ENCODE measurements at regions not wholly inside any gene's neighbourhood (a gene's known extent, or its start where the extent isn't known, plus 50 kb on each side); places are given as distances from the start of the nearest gene placed in this dataset.
"Not testable (repeated sequence)": the region's sequence is repeated elsewhere in the genome, so short reads cannot be mapped to it uniquely, and the experiment has no call there.

DNA sequence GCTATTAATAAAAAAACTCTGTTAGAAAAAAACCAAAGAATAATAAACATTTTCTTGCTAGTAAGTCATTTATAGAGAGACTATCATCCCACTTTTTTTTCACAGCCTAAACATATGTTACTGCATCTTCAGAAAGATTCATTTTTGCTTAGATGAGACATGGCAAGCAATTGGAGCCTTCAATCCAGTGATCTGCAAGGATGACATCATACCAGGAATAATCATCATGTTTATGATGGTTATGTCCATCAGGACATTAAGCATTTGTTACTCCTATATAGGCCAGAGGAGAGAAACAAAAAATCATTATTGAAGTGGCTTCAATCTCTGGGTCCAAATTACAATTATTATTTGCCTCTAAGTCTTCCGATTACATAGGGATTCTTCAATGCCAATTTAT is 626.3 kb upstream of the CCNG1 start:
- H3K4me3 ChIP-seq (replicated peaks in 1 of 2; ENCODE audit: low read depth in 2 of 2, low read length in 2 of 2) = no peak overlapping the region
- TF ChIP-seq, protein P1, sequence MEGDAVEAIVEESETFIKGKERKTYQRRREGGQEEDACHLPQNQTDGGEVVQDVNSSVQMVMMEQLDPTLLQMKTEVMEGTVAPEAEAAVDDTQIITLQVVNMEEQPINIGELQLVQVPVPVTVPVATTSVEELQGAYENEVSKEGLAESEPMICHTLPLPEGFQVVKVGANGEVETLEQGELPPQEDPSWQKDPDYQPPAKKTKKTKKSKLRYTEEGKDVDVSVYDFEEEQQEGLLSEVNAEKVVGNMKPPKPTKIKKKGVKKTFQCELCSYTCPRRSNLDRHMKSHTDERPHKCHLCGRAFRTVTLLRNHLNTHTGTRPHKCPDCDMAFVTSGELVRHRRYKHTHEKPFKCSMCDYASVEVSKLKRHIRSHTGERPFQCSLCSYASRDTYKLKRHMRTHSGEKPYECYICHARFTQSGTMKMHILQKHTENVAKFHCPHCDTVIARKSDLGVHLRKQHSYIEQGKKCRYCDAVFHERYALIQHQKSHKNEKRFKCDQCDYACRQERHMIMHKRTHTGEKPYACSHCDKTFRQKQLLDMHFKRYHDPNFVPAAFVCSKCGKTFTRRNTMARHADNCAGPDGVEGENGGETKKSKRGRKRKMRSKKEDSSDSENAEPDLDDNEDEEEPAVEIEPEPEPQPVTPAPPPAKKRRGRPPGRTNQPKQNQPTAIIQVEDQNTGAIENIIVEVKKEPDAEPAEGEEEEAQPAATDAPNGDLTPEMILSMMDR (IDR thresholded peaks at IDR 0.05; ENCODE audit: low read depth, low read length) = no peak
- no peak for DNase-seq (ENCODE audit: low read depth in 2 of 2)

DNA sequence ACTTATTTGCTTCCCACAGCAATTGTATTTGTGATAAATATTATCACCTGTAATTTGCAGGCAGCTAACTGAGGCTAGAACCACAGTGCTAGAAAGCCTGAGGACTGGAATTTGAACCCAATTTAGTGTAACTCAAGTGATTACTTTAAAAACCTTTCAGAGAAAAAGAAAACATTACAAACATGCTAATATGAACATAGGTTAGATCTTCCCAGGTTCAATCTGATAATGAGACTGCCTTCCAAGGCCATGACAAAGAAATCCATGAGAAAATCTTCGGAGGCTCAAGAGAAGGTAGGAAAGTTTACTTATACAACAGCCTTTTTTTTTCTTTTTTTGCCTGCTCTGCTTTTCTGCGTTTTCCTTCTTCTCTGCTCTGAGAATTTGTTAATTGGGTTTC is 620.6 kb upstream of the CCNG1 start:
- TF ChIP-seq, protein P1 (IDR thresholded peaks at IDR 0.05; ENCODE audit: low read depth, low read length) = no peak
- no peak overlapping the region for H3K4me3 ChIP-seq (replicated peaks in 1 of 2; ENCODE audit: low read depth in 2 of 2, low read length in 2 of 2)
- no peak for DNase-seq (ENCODE audit: low read depth in 2 of 2)

DNA sequence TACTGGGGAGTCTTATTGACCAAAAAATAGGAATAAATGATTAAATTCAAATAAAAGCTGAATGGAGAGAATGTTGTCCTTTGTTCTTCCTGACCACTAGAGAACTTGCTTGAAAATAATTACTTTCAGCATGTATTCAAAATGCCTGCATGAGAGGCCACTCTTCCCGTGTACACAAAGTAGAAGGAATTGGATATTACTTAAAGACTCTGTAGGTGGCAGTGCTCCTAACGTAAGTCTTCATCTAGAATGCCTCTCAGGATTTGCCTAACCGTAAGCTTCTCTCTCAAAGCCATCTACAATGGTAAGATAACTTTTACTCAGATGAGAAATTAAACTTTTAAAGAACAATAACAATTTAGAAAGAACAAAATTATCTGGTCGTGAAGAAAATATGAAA is 620.0 kb upstream of the CCNG1 start:
- H3K4me3 ChIP-seq (replicated peaks in 1 of 2; ENCODE audit: low read depth in 2 of 2, low read length in 2 of 2) = no peak overlapping the region
- DNase-seq (ENCODE audit: low read depth in 2 of 2) = no peak
- TF ChIP-seq, protein P1 (IDR thresholded peaks at IDR 0.05; ENCODE audit: low read depth, low read length) = no peak

DNA sequence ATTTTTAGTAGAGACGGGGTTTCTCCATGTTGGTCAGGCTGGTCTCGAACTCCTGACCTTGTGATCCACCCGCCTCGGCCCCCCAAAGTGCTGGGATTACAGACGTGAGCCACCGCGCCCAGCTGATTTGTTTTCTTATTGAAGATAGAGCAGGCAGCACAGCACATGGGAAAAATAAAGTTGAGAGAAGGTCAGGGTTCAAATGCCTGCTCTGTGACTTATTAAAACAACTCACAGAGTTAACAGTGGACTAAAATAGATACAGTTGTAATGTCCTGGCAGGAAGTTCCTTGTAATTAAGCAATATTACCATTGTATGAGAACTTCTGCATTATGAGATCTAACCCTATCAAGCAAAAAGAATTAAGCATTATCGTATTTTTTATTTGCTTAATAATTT is 615.7 kb upstream of the CCNG1 start:
- DNase-seq (ENCODE audit: low read depth in 2 of 2) = peak in 1 of 2 donors; percentile 1
- not testable (repeated sequence) for H3K4me3 ChIP-seq (replicated peaks in 1 of 2; ENCODE audit: low read depth in 2 of 2, low read length in 2 of 2)

DNA sequence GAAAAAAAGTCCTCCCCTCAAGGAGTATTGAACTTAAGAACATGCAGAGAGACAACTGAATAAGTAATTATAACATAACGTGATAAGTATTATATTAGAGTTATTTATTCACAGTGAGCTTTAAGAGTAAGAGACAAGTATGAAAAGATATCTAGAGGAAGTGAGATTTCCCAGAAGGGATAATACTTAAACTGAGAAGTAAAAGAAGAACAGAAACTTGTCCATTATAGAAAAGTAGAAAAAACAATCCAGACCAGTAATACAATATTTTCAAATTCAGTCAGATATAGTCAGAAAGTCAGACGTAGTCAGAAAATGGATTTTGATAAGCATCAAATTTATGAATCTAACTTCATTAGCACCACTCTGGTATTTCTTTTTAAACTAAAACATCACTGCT is 613.0 kb upstream of the CCNG1 start:
- TF ChIP-seq, protein P1 (IDR thresholded peaks at IDR 0.05; ENCODE audit: low read depth, low read length) = no peak
- no peak for DNase-seq (ENCODE audit: low read depth in 2 of 2)
- H3K4me3 ChIP-seq (replicated peaks in 1 of 2; ENCODE audit: low read depth in 2 of 2, low read length in 2 of 2) = no peak overlapping the region

DNA sequence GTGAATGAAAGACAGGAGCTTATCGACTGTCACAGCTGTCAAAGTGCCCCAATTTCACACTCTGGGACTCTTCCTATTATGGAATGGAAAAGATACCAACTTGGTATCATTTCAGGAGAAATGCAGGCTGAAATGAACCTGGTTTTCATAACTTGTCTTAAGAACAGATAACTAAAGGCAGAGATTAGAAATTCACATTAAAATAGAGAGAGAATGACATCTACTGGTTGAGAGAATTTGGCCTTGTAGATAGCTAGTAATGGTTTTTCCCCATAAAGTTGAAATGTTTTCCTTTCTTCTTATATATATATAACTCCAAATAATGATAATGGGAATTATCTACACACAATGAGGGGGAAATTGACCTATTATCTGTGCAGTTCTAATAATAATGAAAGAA is 600.2 kb upstream of the CCNG1 start:
- no peak overlapping the region for H3K4me3 ChIP-seq (replicated peaks in 1 of 2; ENCODE audit: low read depth in 2 of 2, low read length in 2 of 2)
- TF ChIP-seq, protein P1 (IDR thresholded peaks at IDR 0.05; ENCODE audit: low read depth, low read length) = no peak
- no peak for DNase-seq (ENCODE audit: low read depth in 2 of 2)

DNA sequence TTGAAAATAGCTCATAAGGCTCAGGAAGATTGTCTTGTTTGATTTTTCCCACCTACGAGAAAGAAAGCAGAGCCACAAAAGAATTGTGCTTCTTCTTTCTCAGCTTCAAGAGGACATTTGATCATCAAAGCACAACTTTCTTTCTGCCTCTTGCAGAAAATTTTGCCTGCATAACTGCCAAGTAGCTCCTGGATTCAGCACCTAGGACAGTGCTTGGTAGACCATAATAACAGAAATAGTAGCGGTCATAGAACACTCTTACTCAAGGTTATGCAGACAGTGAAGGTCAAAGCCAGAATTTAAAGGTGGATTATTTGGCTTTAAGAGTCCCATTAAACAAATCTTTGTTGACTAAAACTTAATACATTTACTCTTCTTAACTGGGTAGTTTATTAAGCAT is 594.7 kb upstream of the CCNG1 start:
- DNase-seq (ENCODE audit: low read depth in 2 of 2) = no peak
- TF ChIP-seq, protein P1 (IDR thresholded peaks at IDR 0.05; ENCODE audit: low read depth, low read length) = no peak
- no peak overlapping the region for H3K4me3 ChIP-seq (replicated peaks in 1 of 2; ENCODE audit: low read depth in 2 of 2, low read length in 2 of 2)

Data from cardiac fibroblast (primary cell).